HFFc6 (cell line): ENCODE measurements at regions not wholly inside any gene's neighbourhood (a gene's known extent, or its start where the extent isn't known, plus 50 kb on each side); places are given as distances from the start of the nearest gene placed in this dataset.

ENCODE experiments used
- DNase-seq: peaks from one replicate; pipeline ENCODE4 v3.0.0-alpha.2; 2018
- H3K27ac Mint-ChIP-seq: 2 replicates; pipeline ENCODE4 v1.8.0; 2020; ENCODE audit warnings: mild to moderate bottlenecking, mixed read lengths
- H3K27me3 Mint-ChIP-seq: 2 replicates; pipeline ENCODE4 v1.8.0; 2021; ENCODE audit warnings: mild to moderate bottlenecking, moderate library complexity, mixed read lengths; ENCODE audit not compliant: insufficient read depth
- H3K36me3 Mint-ChIP-seq: 2 replicates; pipeline ENCODE4 v1.8.0; 2021; ENCODE audit warnings: low read depth, mixed read lengths
- H3K4me1 Mint-ChIP-seq: 2 replicates; pipeline ENCODE4 v1.8.0; 2020; ENCODE audit warnings: low read depth, mixed read lengths
- H3K4me3 Mint-ChIP-seq: 2 replicates; pipeline ENCODE4 v1.8.0; 2020; ENCODE audit warnings: mild to moderate bottlenecking, moderate library complexity, mixed read lengths
- H3K9me3 Mint-ChIP-seq: 2 replicates; pipeline ENCODE4 v1.8.0; 2020; ENCODE audit warnings: mild to moderate bottlenecking, mixed read lengths
- CTCF ChIP-seq: fragments of 200-600 bp; sonication (generic); IDR thresholded peaks from 2 replicates; pipeline ENCODE4 v1.5.0; 2021; ENCODE audit warnings: antibody characterized with exemption, mild to moderate bottlenecking

DNA sequence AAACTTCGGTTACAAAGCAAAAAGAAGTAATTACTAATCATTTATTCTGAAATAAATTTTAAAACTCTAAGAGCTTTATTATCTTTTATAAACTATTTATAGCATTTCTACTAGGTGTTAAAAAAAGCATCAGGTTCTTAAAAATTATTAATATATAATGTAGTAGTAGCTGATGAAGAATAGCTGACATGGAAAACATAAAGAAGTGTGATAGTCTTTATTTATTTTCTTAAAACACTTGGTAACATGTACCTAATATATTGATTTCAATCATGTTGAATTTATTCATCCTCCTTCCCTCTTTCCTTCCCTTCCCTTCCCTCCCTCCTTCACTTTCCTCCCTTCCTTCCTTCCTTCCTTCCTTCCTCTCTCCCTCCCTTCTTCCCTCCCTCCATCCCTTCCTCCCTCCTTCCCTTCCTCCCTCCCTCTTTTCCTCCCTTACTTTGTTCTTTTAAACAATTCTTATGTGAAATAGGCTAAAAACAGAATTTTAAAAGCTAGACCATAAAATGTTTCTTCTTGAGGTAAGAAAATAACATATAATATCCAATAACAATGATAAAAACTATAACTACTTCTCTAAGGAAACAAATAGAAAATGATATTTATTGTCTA is 913.9 kb upstream of the MAP3K7 start:
- H3K27ac Mint-ChIP-seq: no peak overlapping the region
- no peak for TF ChIP-seq CTCF
- H3K9me3 Mint-ChIP-seq: peaks cover 34% of the 10 kb centered on the region
- no peaks in the 10 kb centered on the region for H3K4me1 Mint-ChIP-seq
- no peak overlapping the region for H3K4me3 Mint-ChIP-seq
- H3K36me3 Mint-ChIP-seq: no peaks in the 10 kb centered on the region
- H3K27me3 Mint-ChIP-seq: no peaks in the 10 kb centered on the region
- no peak for DNase-seq

DNA sequence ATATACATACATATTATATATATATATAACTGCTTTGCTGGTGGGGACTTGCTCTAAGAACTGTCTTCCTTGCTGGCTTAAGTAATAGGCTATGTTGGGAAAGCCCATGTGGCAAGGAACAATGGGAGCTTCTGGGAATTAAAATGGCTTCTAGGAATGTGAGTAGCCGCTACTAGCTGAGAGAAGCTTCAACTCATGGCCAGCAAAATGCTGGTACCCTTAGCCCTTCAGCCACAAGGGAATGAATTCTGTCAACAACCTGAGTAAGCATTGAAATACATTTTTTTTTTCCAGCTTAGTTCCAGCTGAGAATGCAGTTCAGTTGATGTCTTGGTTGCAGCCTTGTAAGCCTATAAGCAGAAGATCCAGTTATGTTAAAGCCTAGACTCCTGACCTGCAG is 911.7 kb upstream of the MAP3K7 start:
- no peak for DNase-seq
- no peak for TF ChIP-seq CTCF
- no peak overlapping the region for H3K27ac Mint-ChIP-seq

GRCh38 chr6:91497770-91498169 is 910.9 kb upstream of the MAP3K7 start:
- no peak for DNase-seq
- Mint-ChIP-seq H3K4me1 (no peaks in the 10 kb centered on the region), H3K9me3 (peaks cover 23% of the 10 kb centered on the region), H3K27ac (no peak overlapping the region), H3K36me3 (no peaks in the 10 kb centered on the region), H3K4me3 (no peak overlapping the region), H3K27me3 (no peaks in the 10 kb centered on the region)
- TF ChIP-seq CTCF: no peak

More for the DNA sequence above, 911.7 kb upstream of the MAP3K7 start:
- Mint-ChIP-seq H3K4me3 (no peak overlapping the region), H3K4me1 (no peaks in the 10 kb centered on the region), H3K27me3 (no peaks in the 10 kb centered on the region), H3K36me3 (no peaks in the 10 kb centered on the region), H3K9me3 (peaks cover 20% of the 10 kb centered on the region)

GRCh38 chr6:91490671-91491301 is 903.9 kb upstream of the MAP3K7 start:
- Mint-ChIP-seq H3K27ac (no peak overlapping the region), H3K4me3 (no peak overlapping the region), H3K27me3 (no peaks in the 10 kb centered on the region), H3K9me3 (peaks cover 20% of the 10 kb centered on the region; the same call in 1 of the 2 replicates), H3K4me1 (no peaks in the 10 kb centered on the region), H3K36me3 (no peaks in the 10 kb centered on the region)
- DNase-seq: no peak
- TF ChIP-seq CTCF: no peak

DNA sequence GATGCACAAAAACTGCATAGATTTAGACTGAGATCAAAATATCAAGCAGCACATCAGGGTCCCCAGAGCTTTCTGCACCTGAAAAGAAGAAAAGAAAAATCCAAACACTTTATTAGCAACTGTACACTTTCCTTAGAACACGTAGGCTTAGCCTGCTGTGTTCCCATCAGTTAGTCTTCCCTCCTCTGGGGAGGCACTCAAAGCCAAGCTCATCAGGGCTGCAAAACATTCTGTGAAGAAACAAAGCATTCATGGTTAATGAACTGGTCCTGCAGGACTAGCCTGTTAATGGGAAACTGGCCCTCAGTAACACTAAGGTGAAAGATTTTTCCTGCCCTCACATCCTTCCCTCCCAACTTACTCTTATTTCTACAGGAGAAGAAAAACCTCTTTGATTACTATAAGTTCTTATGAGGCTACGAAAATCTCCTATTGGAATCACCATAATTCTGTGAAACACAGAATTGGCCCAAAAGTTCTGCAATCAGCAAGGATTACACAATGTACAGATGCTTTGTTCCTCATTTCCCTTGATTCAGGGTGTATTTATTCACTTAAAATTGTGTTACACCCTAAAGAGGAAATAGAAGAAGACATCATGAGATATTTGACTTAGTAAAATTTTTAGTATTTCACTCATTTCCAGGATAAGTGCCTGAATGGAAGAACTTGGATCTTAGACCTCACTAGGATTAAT is 901.0 kb upstream of the MAP3K7 start:
- no peaks in the 10 kb centered on the region for H3K4me1 Mint-ChIP-seq
- H3K27ac Mint-ChIP-seq: no peak overlapping the region
- no peaks in the 10 kb centered on the region for H3K36me3 Mint-ChIP-seq
- H3K9me3 Mint-ChIP-seq: peaks cover 18% of the 10 kb centered on the region; the same call in 1 of the 2 replicates
- no peak for TF ChIP-seq CTCF
- DNase-seq: no peak
- H3K4me3 Mint-ChIP-seq: no peak overlapping the region
- no peaks in the 10 kb centered on the region for H3K27me3 Mint-ChIP-seq
